ENCODE measurements at regions not wholly inside any gene's neighbourhood (a gene's known extent, or its start where the extent isn't known, plus 50 kb on each side); places are given as distances from the start of the nearest gene placed in this dataset.

GRCh38 chr7:130937016-130937415, 203.0 kb upstream of the KLF14 start:
- H3K27ac ChIP-seq (ENCODE audit: insufficient read depth, low read depth, low read length) = no peak overlapping the region
- BruUV-seq (replicated peaks) = no TSS peak

More at GRCh38 chr7:130937016-130937415, 203.0 kb upstream of the KLF14 start:
- H3K9me1 ChIP-seq (replicated peaks; ENCODE audit: control insufficient read depth, extremely low read depth, insufficient read depth, low read length) = no peaks in the 10 kb centered on the region
- H3K36me3 ChIP-seq (ENCODE audit: control insufficient read depth in 2 of 2, extremely low read depth in 1 of 2, insufficient read depth in 2 of 2, low read length in 2 of 2) = no peaks in the 10 kb centered on the region
- no peak for TF ChIP-seq MAX (IDR thresholded peaks at IDR 0.05; ENCODE audit: insufficient read depth, insufficient read length)
- TF ChIP-seq CTCF (IDR thresholded peaks at IDR 0.05; ENCODE audit: extremely low read depth in 1 of 2, insufficient read depth in 1 of 2, low read depth in 1 of 2, low read length in 2 of 2) = no peak
- TF ChIP-seq FOS (IDR thresholded peaks at IDR 0.05; ENCODE audit: borderline replicate concordance, insufficient read depth, low read length) = no peak
- no peak for TF ChIP-seq JUN (IDR thresholded peaks at IDR 0.05; ENCODE audit: borderline replicate concordance, insufficient read depth, insufficient read length, low read depth)
- no peak overlapping the region for H3K9ac ChIP-seq (replicated peaks; ENCODE audit: extremely low read depth, insufficient read depth, low read length)
- FAIRE-seq (no peak), DNase-seq (ENCODE audit: low read depth, low spot score) (no peak)
- H3K4me1 ChIP-seq (ENCODE audit: control insufficient read depth, extremely low read depth, insufficient read depth, low read length) = no peaks in the 10 kb centered on the region
- no peaks in the 10 kb centered on the region for H4K20me1 ChIP-seq (replicated peaks; ENCODE audit: control insufficient read depth, extremely low read depth, insufficient read depth, low read length)
- H3K4me3 ChIP-seq (replicated peaks in 1 of 3; ENCODE audit: insufficient read depth in 1 of 3, low read depth in 1 of 3, low read length in 3 of 3) = no peak overlapping the region
- H3K4me2 ChIP-seq (ENCODE audit: insufficient read depth, low read length) = no peak overlapping the region
- H3K9me3 ChIP-seq (replicated peaks; ENCODE audit: control insufficient read depth, insufficient read depth, low read length) = no peaks in the 10 kb centered on the region
- intact Hi-C loops (cut with micrococcal nuclease) (no loop called here), dilution Hi-C loops (cut with MboI; ENCODE audit: extremely low pct_ligation_motif_present, low sequenced_read_pairs) (no loop called here)
- peaks cover 1% of the 10 kb centered on the region for H3K79me2 ChIP-seq (ENCODE audit: control insufficient read depth, insufficient read depth, low read length)
- H3K27me3 ChIP-seq (ENCODE audit: control insufficient read depth in 2 of 2, insufficient read depth in 2 of 2, low read length in 2 of 2) = no peaks in the 10 kb centered on the region
- ChIA-PET POLR2A (interaction anchor here (0.5 to 0.6 kb wide), 2 partner anchors 33 to 132 kb away, joined by 3 to 6 read pairs; no protein-coding TSS in a partner anchor), CTCF (interaction anchor here (1.0 to 5.7 kb wide), 3 partner anchors 15 to 41 kb away, joined by 3 to 31 read pairs (median 5); no protein-coding TSS in a partner anchor)
- no peak overlapping the region for H2AFZ ChIP-seq (ENCODE audit: low read depth, low read length)
